GM21529 (cell line): ENCODE measurements at regions not wholly inside any gene's neighbourhood (a gene's known extent, or its start where the extent isn't known, plus 50 kb on each side); places are given as distances from the start of the nearest gene placed in this dataset.

Experiments used
- ATAC-seq: cut with Tn5 transposase; IDR thresholded peaks from one replicate; pipeline ENCODE4 v1.9.1; 2021; ENCODE audit not compliant: unreplicated experiment

DNA sequence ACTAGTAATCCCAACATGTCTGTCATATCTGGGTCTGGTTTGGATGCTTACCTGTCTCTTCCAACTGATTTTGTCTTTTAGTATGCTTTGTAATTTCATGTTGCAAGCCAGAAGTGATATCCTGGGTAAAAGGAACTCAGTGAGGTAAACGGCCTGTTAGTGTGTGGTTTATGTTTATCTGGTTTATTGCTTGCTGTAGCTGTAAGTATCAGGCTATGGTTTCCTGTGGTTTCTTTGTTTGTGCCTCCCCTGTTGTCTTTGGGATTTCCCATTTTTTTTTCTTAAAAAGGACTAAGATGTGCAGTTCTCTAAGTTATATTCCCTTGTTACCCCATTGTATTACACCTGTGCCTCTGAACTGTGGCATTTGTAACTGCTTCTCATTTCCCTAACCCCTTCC is 323.5 kb upstream of the POM121L12 start:
- no peak for ATAC-seq

DNA sequence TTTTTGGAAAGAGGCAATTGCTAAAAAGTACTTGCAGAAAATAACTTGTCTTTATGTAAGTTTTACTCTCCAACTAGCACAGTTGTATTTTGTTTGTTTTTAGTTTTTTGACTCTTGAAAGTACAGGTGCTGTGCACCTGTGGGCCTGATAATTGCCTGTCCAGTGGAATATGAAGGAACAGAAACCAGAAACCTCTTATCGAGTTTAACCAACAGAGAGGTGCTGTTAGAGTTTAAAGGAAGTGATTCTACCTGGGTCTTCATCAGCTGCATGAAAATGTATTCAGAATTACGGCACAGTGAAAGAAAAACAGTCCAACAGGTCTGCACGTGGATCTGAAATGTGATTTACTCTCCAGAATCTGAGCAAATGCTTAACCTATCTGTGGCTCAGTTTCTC is 326.6 kb upstream of the POM121L12 start:
- ATAC-seq, result no peak

DNA sequence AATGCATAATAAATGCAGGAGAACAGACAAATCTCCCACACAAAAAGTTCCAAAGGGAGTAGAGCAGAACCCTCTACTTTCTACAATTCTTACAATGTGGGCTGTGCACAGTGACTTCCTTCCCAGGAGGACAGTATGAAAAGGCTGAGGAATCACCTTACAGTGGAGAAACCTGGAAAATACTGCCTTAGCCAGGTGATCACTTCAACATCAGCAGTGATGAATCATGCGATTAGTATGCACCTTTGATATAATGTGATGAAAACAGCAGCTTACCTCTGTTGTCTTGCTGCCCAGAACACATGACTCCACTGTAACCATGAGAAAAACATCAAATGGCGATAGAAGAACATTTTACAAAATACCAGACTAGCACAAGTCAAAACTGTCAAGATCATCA is 329.7 kb upstream of the POM121L12 start:
- ATAC-seq, result no peak

DNA sequence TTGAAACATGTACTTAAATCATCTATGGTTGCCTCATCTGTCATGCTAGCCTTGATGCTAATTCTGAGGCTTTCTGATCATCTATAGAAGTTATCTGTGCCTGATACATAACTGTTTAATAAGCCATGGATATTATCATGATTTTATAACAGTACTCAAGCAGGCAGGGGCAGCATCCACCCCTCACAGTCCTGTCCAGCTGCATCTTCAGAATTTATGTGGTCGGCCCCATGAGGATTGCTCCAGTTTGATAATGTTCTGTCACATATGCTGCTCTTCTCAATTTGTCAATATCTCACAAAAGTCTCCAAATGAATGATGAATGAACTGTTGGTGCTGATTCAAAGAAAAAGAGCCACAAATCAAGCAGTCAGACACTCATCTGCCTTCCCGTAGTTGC is 335.1 kb upstream of the POM121L12 start:
- ATAC-seq, result no peak

DNA sequence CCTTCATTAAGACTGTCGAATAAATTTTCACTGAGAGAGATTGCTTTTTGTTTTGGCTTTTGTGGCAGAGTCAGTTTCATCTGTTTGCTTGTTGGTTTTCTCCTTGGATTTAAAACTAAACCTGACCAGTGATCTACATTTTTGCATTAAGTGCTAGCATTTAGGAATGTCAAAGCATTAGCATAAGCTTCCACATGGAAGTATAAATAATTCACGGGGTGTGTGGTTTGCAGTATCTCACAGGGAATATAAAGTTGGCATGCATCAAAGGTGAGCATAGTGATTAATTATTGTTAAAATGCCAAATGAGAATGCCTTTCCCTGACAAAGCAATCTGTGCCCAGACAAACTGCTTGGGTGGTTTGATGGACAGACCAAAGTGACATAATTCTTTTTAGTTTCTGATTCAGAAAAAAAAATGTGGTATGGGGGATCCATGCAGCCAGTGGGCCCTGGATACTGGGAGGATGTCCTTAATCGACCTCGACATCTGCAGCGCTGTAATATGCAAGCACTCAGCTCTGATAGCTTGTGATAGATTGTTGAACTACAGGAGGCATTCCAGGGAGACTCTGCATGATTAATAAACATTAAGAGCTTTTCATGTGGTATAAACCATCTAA is 339.3 kb upstream of the POM121L12 start:
- no peak for ATAC-seq

DNA sequence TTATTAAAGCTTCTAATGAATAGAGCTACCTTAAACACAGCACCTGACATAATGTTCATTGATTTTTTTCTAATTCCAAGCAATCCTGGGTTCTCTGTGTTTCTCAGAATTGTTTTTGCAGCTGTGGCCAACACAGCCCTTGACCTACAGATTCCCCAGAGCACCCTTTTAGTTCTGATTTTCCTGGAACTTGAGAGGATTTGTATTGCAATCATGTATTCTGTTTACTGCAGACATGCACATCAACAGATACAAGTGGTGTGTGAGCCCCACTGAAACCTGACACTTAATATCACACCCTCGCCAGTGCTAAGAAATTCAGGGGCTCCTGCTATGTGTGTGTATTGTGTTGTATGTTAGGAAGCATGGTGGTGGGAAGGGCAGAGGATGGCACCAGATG is 344.2 kb upstream of the POM121L12 start:
- no peak for ATAC-seq

DNA sequence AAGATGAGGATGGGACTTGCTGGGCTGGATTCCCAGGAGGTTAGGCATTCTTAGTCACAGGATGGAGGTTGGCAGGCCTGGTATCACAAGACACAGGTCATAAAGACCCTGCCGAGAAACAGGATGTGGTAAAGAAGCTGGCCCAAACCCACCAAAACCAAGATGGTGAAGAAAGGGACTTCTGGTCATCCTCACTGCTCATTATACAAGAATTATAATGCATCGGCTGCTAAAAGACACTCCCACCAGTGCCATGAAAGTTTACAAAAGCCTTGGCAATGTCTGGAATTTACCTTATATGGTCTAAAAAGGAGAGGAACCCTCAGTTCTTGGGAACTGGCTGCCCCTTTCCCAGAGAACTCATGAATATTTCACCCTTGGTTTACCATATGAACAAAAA is 345.5 kb upstream of the POM121L12 start:
- ATAC-seq, result no peak

DNA sequence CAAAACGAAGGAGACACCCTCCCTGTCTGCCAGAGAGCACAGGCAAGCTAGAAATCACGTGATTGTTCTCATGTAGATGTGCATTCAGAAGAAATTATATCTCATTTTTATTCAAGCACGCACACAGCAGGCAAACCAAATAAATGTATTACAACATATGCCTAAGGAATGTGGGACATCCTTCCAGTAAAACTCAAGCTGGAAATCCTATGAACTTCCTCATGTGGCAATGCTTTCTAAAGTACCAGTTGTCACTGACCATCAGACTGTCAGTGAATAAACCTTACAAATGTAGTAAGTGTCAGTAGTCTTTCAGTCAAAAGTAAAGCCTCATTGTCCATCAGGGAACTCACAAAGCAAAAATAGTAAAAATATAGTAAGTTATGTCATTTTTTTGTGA is 350.1 kb upstream of the POM121L12 start:
- no peak for ATAC-seq

DNA sequence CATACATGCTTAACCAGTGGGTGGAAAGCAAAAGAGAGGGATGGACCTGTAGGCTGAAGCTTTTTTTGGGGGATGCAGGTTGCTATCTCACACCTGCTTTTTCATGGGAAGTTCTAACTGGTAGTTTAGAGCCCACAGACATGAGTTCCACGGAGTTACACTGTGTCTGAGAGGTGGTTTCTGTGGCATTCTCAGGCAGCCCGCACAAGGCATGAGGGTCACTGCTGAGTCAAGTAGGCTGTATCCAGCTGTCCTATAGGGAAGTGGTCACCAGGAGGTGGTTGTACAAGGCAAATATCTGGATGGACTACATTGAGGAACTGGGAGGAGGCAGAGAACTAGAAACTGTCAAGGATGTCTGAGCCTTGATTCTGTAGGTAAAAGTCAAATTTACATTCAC is 351.0 kb upstream of the POM121L12 start:
- no peak for ATAC-seq

DNA sequence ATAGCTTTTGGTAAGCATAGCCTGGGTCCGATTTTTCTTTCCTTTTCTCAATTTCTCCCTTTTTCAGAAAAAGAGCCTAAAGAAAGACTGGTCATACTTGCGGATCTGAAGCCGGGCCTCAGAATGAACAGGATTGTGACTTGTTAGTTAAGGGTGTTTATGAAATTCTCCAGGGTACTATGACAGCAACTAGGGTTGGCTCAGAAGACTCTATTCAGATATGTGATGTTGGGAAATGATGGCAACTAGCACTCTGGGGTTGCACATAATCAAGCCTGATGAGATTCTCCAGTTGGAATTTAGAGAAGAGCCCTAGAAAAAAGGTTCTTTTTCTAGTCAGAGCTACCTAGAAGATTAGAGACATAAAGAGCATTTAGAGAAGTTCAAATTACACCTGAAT is 352.4 kb upstream of the POM121L12 start:
- no peak for ATAC-seq

DNA sequence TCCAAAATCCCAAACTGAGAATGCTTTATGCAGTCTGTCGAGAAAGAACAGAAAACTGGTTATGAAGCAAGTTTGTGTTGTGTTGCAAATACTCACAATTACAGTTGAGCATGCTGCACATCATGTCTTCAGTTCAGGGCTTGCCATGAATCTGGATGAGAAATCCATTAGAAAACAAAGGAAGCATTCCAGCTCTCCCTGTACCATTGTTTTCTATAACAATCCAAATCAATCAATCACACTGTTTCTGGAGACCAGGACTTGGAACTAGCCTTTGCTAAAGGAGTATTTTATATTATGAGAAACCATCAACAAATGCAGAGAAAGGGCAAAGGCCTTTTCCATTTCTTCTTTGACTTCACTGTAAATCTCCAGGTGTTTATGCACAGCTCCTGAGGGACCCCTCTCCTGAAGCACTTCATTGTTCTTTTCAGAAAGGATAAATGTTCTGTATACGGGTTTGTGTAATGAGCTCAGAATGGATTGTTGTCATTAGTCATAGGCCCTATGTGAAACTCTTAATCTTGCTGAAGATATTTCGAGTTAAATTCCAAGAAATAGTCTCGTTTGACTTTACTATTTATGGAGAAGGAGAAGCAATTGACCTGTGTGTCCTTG is 364.7 kb upstream of the POM121L12 start:
- ATAC-seq, result no peak

DNA sequence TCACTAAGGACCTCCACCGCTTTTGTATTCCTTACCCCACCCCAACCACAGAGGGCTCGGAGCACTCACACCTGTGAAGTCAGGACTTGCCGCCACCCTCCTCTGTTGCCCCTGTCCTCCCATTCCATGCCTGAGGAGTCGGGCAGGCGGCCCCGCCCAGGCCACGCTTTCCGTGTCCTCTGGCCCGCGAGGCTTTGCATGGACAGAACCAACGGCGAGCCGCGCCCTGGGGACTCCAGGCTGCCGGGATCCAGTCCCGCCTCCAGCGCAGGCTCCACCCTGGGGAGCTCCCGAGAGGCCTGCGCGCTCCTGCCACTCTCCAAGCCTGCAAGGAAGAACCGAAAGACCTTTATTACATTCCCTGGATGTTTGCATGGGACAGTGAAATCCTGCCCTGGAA is 366.4 kb upstream of the POM121L12 start:
- ATAC-seq, result no peak

DNA sequence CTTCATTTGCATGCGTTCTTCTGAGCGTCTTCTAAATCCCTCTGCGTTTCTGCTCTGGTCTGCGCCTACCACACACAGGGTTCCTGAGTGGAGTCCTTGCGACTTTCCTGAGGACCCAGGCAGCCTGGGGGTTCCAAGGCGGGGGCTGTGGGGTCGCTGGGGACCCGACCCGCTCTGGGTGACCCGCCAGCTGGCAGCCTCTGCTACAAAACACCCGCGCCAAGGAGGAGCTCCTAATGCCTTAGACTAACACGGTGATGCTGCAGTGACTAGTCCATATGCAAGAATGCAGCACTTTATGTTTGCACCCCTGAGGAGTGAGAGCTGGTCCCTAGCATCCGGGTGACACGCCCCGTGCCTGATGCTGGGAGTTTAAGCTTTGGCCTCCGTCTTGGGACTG is 367.0 kb upstream of the POM121L12 start:
- no peak for ATAC-seq

DNA sequence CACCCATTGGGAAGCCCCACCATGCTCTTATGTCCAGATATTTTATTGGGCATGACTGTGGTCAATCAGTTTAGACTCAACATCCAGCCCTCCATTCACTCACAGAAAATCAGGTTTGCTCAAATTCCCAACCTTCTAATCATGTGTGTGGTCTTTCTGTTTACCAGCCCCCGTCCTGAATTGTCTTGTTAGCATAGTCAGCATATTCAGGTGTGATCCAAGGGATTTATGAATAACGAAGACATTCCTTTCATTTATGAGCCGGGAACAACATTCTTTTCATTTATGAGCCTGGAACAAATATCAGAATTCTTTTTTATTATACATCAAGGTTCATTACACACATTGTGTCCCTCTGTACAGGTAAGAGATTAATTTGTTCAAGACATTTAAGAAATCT is 376.3 kb upstream of the POM121L12 start:
- no peak for ATAC-seq

DNA sequence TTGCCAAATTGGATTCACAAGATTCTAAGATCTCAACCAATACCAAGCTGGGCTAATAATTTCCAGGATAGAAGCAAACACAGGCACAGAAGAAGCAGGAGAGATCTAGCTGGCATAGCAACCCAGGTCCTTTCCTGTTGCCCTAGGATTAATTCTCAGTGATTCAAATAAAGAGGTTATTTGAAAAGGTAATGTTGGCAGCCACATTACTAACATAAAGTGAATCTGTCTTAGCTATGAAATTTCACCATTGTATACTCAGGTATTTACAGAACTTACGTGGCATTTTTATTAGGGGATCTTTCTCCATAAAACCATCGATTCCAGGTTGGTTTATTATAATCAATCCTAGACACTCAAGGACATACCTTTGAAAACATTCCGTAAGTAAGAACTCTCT is 379.3 kb upstream of the POM121L12 start:
- no peak for ATAC-seq

DNA sequence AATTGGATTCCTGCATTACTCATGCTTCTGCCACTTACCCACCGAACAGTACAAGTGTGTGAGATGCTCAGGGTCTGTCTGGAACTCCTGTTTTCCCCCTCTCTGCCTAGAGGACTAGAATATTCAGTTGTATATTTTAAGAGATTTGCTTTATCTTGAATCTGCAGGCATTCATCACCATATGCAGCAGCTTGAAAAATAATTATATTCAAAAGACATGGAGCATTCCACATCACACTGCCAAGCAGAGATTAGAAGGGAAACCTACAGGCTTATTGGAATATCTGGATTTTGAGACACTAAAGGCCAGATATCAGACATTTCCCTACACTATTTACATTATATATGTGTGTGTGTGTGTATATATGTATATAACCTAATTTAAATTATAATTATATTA is 382.8 kb upstream of the POM121L12 start:
- no peak for ATAC-seq

DNA sequence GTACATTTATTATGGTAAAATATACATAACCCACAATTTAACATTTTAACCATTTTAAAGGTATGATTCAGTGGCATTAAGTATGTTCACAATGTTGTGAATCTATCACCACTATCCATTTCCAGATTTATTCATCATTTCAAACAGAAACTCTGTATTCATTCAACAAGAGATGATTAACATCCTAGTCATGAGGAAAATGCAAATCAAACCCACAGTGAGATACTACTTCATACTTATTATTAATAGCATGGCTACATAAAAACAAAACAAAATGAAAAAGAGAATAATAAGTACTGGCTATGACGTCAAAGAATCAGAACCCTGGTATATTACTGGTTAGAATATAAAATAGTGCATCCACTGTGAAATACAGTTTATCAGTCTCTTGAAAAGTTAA is 386.6 kb upstream of the POM121L12 start:
- no peak for ATAC-seq

DNA sequence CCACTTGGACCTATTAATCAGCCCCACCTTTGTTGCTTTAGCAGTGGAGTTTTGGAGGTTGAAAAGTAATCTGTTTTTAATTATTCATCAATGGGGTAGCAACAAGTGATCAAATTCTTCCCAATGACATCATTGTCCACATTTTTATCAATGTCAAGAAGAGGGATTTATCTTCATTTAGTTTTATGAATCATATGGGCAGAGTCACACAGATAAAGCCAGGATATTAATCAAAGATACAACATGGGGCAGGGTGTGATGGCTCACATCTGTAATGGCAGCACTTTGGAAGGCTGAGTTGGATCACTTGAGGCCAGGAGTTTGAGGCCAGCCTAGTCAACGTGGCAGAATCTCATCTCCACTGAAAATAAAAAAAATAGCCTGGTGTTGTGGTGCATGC is 388.4 kb upstream of the POM121L12 start:
- no peak for ATAC-seq

DNA sequence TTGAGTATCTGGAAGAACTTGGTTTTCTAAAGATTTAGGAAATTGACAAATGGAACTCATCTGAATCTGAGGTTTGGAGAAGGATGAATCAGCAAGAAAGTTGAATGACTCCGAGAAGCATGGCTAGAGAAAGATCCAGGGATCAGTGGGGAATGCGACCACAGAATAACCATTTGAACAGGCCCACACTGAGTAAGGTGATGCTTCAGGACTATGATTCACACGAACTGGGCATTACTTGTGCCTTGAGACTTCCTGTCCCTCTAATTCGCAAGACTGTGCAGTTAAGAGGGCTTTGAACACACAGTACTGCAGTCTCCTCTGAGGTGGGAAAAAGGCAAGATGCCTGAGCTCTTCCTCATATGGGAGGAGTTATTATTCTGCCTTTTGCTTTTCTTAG is 395.5 kb upstream of the POM121L12 start:
- ATAC-seq, result no peak

DNA sequence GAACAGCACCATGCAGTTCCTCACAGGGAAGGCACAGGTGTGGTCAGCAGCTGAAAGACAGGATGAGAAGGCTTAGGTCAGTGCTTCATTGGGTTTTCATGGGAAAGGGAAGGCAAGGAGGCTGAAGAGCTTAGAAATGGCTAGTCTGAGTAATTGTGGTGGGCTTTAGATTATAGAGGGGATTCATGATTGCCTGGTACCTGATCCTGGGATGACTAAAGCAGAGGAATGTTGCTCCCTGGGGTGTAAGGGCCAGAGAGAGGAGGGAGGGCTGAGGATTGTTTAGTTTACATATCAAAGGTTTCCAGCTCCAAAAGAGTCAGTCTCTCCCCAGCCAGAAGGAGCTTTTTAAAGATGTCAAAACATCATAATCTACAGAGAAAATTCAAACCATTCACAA is 396.3 kb upstream of the POM121L12 start:
- ATAC-seq, result no peak

DNA sequence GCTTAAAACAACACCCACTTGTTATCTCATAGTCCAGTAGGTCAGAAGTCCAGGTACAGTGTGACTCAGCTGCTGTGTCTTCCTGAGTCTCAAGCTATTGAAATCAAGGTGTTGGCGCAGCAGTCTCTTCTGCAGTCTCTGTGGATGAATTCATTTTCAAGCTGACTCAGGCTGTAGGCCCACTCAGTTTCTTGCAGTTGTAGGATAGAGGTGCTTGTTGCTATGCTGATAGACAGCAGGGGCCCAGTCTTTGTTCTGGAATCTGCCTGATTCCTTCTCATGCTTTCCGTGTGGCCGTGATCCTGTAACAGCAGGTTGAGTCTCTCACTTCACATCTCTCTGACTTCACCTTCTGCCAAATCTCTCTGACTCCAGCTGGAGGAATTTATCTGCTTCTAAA is 400.4 kb upstream of the POM121L12 start:
- no peak for ATAC-seq

DNA sequence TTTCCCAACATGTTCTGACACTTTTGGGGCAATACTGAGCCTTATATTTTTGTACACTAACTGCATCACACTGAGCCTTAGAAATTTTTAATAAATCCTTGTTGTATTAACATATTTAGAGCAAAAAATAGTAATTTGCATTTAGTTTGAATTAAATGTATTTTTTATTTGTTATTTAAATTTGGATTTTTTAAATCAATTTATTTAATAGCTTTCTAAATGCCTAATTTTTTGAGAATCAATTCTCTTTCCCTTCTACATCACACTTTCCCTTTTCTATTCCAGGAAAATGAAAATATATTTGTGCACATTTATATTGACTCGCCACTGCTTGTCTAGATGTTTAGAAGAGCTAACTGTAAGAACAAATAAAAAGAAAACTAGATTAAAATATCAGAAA is 414.6 kb upstream of the POM121L12 start:
- no peak for ATAC-seq

DNA sequence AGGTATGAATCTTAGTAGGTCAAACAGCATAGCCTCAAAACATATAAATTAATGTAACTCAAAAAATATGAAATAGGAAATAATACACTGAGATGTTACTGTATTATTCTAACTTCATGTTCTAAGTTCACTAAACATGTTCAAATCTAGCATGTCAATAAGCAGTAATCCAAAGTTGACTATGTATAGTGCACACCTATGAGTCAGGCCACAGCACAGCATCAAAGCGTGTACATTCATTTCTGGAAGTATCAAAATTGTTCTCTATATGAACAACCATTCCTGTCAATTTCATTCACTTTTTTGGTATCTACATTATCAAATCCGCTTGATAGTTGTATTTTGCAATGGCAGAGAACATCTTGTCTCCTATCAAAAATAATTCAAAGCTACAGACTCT is 418.9 kb upstream of the POM121L12 start:
- no peak for ATAC-seq
